GM18909 (cell line): ENCODE measurements at regions not wholly inside any gene's neighbourhood (a gene's known extent, or its start where the extent isn't known, plus 50 kb on each side); places are given as distances from the start of the nearest gene placed in this dataset.

Experiments
- ATAC-seq: cut with Tn5 transposase; IDR thresholded peaks from one replicate; pipeline ENCODE4 v1.9.1; 2021; ENCODE audit warnings: mild to moderate bottlenecking; ENCODE audit not compliant: unreplicated experiment, poor library complexity

- no peak for ATAC-seq
These were observed 559.0 kb upstream of the FTMT start for GRCh38 chr5:121292664-121293063.

GRCh38 chr5:121296356-121296755, 555.3 kb upstream of the FTMT start:
- no peak for ATAC-seq

GRCh38 chr5:121299153-121299552, 552.5 kb upstream of the FTMT start:
- no peak for ATAC-seq

GRCh38 chr5:121304838-121305237, 546.8 kb upstream of the FTMT start:
- ATAC-seq: no peak

- no peak for ATAC-seq
These were observed 537.8 kb upstream of the FTMT start for GRCh38 chr5:121313886-121314285.

GRCh38 chr5:121315786-121316185, 535.9 kb upstream of the FTMT start:
- no peak for ATAC-seq

- ATAC-seq: no peak
These were observed 532.4 kb upstream of the FTMT start for GRCh38 chr5:121319292-121319691.

GRCh38 chr5:121325930-121326329, 525.8 kb upstream of the FTMT start:
- ATAC-seq: no peak

GRCh38 chr5:121350181-121350930, 501.3 kb upstream of the FTMT start:
- ATAC-seq: no peak

GRCh38 chr5:121366515-121366914, 485.2 kb upstream of the FTMT start:
- ATAC-seq: no peak

GRCh38 chr5:121373371-121373770, 478.3 kb upstream of the FTMT start:
- no peak for ATAC-seq

GRCh38 chr5:121377461-121377860, 474.2 kb upstream of the FTMT start:
- ATAC-seq: no peak

- no peak for ATAC-seq
These were observed 473.6 kb upstream of the FTMT start for GRCh38 chr5:121378046-121378445.

- no peak for ATAC-seq
These were observed 472.9 kb upstream of the FTMT start for GRCh38 chr5:121378559-121379359.

GRCh38 chr5:121380066-121380465, 471.6 kb upstream of the FTMT start:
- ATAC-seq: no peak

- ATAC-seq: no peak
These were observed 467.3 kb upstream of the FTMT start for GRCh38 chr5:121384359-121384758.

- no peak for ATAC-seq
These were observed 465.3 kb upstream of the FTMT start for GRCh38 chr5:121386334-121386733.

- no peak for ATAC-seq
These were observed 455.0 kb upstream of the FTMT start for GRCh38 chr5:121396716-121397115.

GRCh38 chr5:121399879-121400278, 451.8 kb upstream of the FTMT start:
- ATAC-seq: peak; percentile 96

- ATAC-seq: peak; percentile 99
These were observed 442.9 kb upstream of the FTMT start for GRCh38 chr5:121408778-121409177.

- ATAC-seq: no peak
These were observed 436.4 kb upstream of the FTMT start for GRCh38 chr5:121415270-121415669.

- no peak for ATAC-seq
These were observed 430.0 kb upstream of the FTMT start for GRCh38 chr5:121421646-121422045.
